ENCODE measurements at regions not wholly inside any gene's neighbourhood (a gene's known extent, or its start where the extent isn't known, plus 50 kb on each side); places are given as distances from the start of the nearest gene placed in this dataset.

DNA sequence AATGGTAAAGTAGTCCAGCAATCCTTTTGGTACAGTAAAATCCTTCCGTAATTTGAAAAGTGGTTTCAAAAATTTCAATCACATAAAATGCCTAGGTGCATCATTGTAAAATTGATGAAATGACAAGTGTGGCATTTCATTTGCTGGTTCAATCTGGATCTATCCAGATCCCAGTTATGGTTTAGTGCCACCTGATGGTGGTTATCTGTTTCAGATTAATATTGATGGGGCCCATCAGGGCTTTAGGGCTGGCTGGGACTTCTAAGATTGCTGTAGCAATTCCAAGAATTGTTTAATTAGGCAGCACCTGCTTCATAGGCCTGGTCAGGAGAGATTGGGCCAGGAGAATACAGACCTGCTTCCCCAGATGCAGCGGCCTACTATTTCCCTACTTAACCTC lies 55.5 kb upstream of the PIK3C3 start:
- 94% methylated on average over 2 of the region's 2 CpGs for WGBS
- no peaks in the 10 kb centered on the region for H3K4me1 ChIP-seq (ENCODE audit: control insufficient read depth, insufficient read depth, low read length)

DNA sequence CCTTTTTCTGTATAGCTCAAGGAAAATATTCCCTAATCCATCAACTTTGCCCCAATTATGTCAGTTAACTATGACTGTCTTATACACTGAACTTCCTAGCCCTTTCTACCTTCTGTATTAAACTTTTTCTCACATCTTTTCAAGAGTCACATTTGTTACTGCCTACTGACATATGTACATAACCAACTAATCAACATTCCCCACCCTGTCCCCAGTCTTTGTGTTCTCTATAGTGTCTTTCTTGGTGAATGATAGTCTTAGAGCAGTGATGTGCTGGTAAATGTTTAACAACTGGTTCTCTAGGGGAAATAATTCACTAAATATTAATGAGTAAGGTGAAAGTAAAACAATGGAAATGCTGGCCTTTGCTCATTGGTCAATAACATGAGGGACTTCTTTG lies 61.6 kb upstream of the PIK3C3 start:
- no peak for DNase-seq
- Histone ChIP-seq H3K27me3 (ENCODE audit: control insufficient read depth, insufficient read depth) (no peaks in the 10 kb centered on the region), H3K4me1 (ENCODE audit: control insufficient read depth, insufficient read depth, low read length) (no peaks in the 10 kb centered on the region), H3K4me3 (ENCODE audit: low read length) (no peak overlapping the region), H3K27ac (ENCODE audit: low read length) (no peak overlapping the region), H3K9me3 (ENCODE audit: control insufficient read depth, low read length) (peaks cover 2% of the 10 kb centered on the region)
- ATAC-seq, result no peak
- intact Hi-C loops (cut with DNase I), result no loop called here

More for the DNA sequence above, 55.5 kb upstream of the PIK3C3 start:
- no peak overlapping the region for H3K4me3 ChIP-seq (ENCODE audit: low read length)
- peaks cover 2% of the 10 kb centered on the region for H3K9me3 ChIP-seq (ENCODE audit: control insufficient read depth, low read length)
- H3K27ac ChIP-seq (ENCODE audit: low read length), result no peak overlapping the region
- no peaks in the 10 kb centered on the region for H3K27me3 ChIP-seq (ENCODE audit: control insufficient read depth, insufficient read depth)
- DNase-seq, result no peak
- intact Hi-C loops (cut with DNase I), result no loop called here
- ATAC-seq, result no peak

DNA sequence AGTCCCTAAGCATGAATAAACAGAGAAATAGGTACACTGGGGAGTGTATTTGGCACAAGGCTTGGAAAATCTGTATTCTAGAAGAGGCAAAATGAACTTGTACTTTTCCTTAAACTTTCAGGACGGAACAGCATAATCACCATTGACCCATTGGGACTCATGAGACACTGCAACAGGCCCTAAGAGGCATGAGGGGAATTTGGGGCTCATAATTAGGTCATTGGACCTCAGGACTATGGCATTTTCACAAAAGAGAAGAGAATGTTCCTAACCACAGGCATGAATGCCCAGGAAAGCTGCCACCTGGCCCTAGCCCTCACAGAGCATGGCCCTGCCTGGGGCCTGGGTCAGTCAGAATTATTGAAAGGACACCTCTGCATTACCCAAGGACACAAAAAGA lies 67.9 kb upstream of the PIK3C3 start:
- Histone ChIP-seq H3K27ac (ENCODE audit: low read length) (no peak overlapping the region), H3K9me3 (ENCODE audit: control insufficient read depth, low read length) (no peaks in the 10 kb centered on the region), H3K4me1 (ENCODE audit: control insufficient read depth, insufficient read depth, low read length) (no peaks in the 10 kb centered on the region), H3K4me3 (ENCODE audit: low read length) (no peak overlapping the region), H3K27me3 (ENCODE audit: control insufficient read depth, insufficient read depth) (no peaks in the 10 kb centered on the region)
- no peak for DNase-seq
- 43% methylated on average over 1 of the region's 1 CpG for WGBS
- no peak for ATAC-seq
- intact Hi-C loops (cut with DNase I), result no loop called here

GRCh38 chr18:41886126-41886807 lies 68.8 kb upstream of the PIK3C3 start:
- DNase-seq (no peak), ATAC-seq (no peak)
- intact Hi-C loops (cut with DNase I), result no loop called here
- H3K9me3 ChIP-seq (ENCODE audit: control insufficient read depth, low read length), result no peaks in the 10 kb centered on the region
- H3K27me3 ChIP-seq (ENCODE audit: control insufficient read depth, insufficient read depth), result no peaks in the 10 kb centered on the region
- H3K4me3 ChIP-seq (ENCODE audit: low read length), result no peak overlapping the region
- 59% methylated on average over 12 of the region's 12 CpGs for WGBS
- no peaks in the 10 kb centered on the region for H3K4me1 ChIP-seq (ENCODE audit: control insufficient read depth, insufficient read depth, low read length)
- no peak overlapping the region for H3K27ac ChIP-seq (ENCODE audit: low read length)

- H3K27ac ChIP-seq (ENCODE audit: low read length), result no peak overlapping the region
- intact Hi-C loops (cut with DNase I), result no loop called here
- H3K4me1 ChIP-seq (ENCODE audit: control insufficient read depth, insufficient read depth, low read length), result no peaks in the 10 kb centered on the region
- no peak for DNase-seq
- WGBS, result 71% methylated on average over 3 of the region's 3 CpGs
- H3K9me3 ChIP-seq (ENCODE audit: control insufficient read depth, low read length), result no peaks in the 10 kb centered on the region
- no peak overlapping the region for H3K4me3 ChIP-seq (ENCODE audit: low read length)
- no peaks in the 10 kb centered on the region for H3K27me3 ChIP-seq (ENCODE audit: control insufficient read depth, insufficient read depth)
- ATAC-seq, result no peak
These were observed 73.7 kb upstream of the PIK3C3 start for GRCh38 chr18:41881285-41881684.

- no peak overlapping the region for H3K4me3 ChIP-seq (ENCODE audit: low read length)
- intact Hi-C loops (cut with DNase I), result no loop called here
- no peaks in the 10 kb centered on the region for H3K27me3 ChIP-seq (ENCODE audit: control insufficient read depth, insufficient read depth)
- H3K9me3 ChIP-seq (ENCODE audit: control insufficient read depth, low read length), result no peaks in the 10 kb centered on the region
- ATAC-seq, result no peak
- no peak for DNase-seq
- H3K4me1 ChIP-seq (ENCODE audit: control insufficient read depth, insufficient read depth, low read length), result no peaks in the 10 kb centered on the region
- WGBS, result 88% methylated on average over 3 of the region's 3 CpGs
- no peak overlapping the region for H3K27ac ChIP-seq (ENCODE audit: low read length)
These were observed 75.8 kb upstream of the PIK3C3 start for GRCh38 chr18:41879256-41879655.

- ATAC-seq (no peak), DNase-seq (no peak)
- Histone ChIP-seq H3K9me3 (ENCODE audit: control insufficient read depth, low read length) (no peaks in the 10 kb centered on the region), H3K27me3 (ENCODE audit: control insufficient read depth, insufficient read depth) (no peaks in the 10 kb centered on the region), H3K4me3 (ENCODE audit: low read length) (no peak overlapping the region), H3K27ac (ENCODE audit: low read length) (no peak overlapping the region), H3K4me1 (ENCODE audit: control insufficient read depth, insufficient read depth, low read length) (no peaks in the 10 kb centered on the region)
- WGBS, result 83% methylated on average over 3 of the region's 3 CpGs
- intact Hi-C loops (cut with DNase I), result no loop called here
These were observed 79.8 kb upstream of the PIK3C3 start for GRCh38 chr18:41875094-41875780.

- no peaks in the 10 kb centered on the region for H3K9me3 ChIP-seq (ENCODE audit: control insufficient read depth, low read length)
- DNase-seq, result no peak
These were observed 81.3 kb upstream of the PIK3C3 start for GRCh38 chr18:41873730-41874129.

DNA sequence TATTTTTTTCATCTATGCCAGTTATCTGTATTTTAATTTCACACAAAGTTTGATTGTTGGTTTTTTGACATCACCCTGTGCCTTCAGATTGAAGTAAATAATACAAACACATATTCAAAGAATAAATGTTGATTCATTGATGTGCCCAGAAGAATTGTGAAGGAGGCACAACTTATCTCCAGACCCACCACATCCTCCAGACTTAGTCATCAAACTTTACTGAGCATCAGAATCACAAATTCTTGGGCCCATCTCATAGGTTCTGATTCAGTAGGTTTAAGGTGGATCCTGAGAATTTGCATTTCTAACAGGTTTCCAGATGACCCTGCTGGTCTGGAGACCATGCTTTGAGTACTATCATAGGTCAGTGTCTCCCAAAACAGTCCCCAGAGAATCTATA lies 82.8 kb upstream of the PIK3C3 start:
- intact Hi-C loops (cut with DNase I), result no loop called here
- Histone ChIP-seq H3K27ac (ENCODE audit: low read length) (no peak overlapping the region), H3K9me3 (ENCODE audit: control insufficient read depth, low read length) (no peaks in the 10 kb centered on the region), H3K4me3 (ENCODE audit: low read length) (no peak overlapping the region), H3K27me3 (ENCODE audit: control insufficient read depth, insufficient read depth) (no peaks in the 10 kb centered on the region), H3K4me1 (ENCODE audit: control insufficient read depth, insufficient read depth, low read length) (no peaks in the 10 kb centered on the region)
- DNase-seq (no peak), ATAC-seq (no peak)

More at GRCh38 chr18:41873730-41874129, 81.3 kb upstream of the PIK3C3 start:
- Histone ChIP-seq H3K4me1 (ENCODE audit: control insufficient read depth, insufficient read depth, low read length) (no peaks in the 10 kb centered on the region), H3K27ac (ENCODE audit: low read length) (no peak overlapping the region), H3K27me3 (ENCODE audit: control insufficient read depth, insufficient read depth) (no peaks in the 10 kb centered on the region), H3K4me3 (ENCODE audit: low read length) (no peak overlapping the region)
- intact Hi-C loops (cut with DNase I), result no loop called here
- ATAC-seq, result no peak

GRCh38 chr18:41871229-41872000 lies 83.6 kb upstream of the PIK3C3 start:
- ATAC-seq (no peak), DNase-seq (no peak)
- H3K4me1 ChIP-seq (ENCODE audit: control insufficient read depth, insufficient read depth, low read length), result no peaks in the 10 kb centered on the region
- no peak overlapping the region for H3K4me3 ChIP-seq (ENCODE audit: low read length)
- no peak overlapping the region for H3K27ac ChIP-seq (ENCODE audit: low read length)
- WGBS, result 66% methylated on average over 7 of the region's 7 CpGs
- H3K9me3 ChIP-seq (ENCODE audit: control insufficient read depth, low read length), result no peaks in the 10 kb centered on the region
- no peaks in the 10 kb centered on the region for H3K27me3 ChIP-seq (ENCODE audit: control insufficient read depth, insufficient read depth)
- intact Hi-C loops (cut with DNase I), result no loop called here

GRCh38 chr18:41870817-41871216 lies 84.2 kb upstream of the PIK3C3 start:
- no peak for DNase-seq
- no peaks in the 10 kb centered on the region for H3K9me3 ChIP-seq (ENCODE audit: control insufficient read depth, low read length)
- no peak overlapping the region for H3K4me3 ChIP-seq (ENCODE audit: low read length)
- no peak overlapping the region for H3K27ac ChIP-seq (ENCODE audit: low read length)
- ATAC-seq, result no peak
- intact Hi-C loops (cut with DNase I), result no loop called here
- no peaks in the 10 kb centered on the region for H3K27me3 ChIP-seq (ENCODE audit: control insufficient read depth, insufficient read depth)
- H3K4me1 ChIP-seq (ENCODE audit: control insufficient read depth, insufficient read depth, low read length), result no peaks in the 10 kb centered on the region
